ENCODE measurements at regions not wholly inside any gene's neighbourhood (a gene's known extent, or its start where the extent isn't known, plus 50 kb on each side); places are given as distances from the start of the nearest gene placed in this dataset.

DNA sequence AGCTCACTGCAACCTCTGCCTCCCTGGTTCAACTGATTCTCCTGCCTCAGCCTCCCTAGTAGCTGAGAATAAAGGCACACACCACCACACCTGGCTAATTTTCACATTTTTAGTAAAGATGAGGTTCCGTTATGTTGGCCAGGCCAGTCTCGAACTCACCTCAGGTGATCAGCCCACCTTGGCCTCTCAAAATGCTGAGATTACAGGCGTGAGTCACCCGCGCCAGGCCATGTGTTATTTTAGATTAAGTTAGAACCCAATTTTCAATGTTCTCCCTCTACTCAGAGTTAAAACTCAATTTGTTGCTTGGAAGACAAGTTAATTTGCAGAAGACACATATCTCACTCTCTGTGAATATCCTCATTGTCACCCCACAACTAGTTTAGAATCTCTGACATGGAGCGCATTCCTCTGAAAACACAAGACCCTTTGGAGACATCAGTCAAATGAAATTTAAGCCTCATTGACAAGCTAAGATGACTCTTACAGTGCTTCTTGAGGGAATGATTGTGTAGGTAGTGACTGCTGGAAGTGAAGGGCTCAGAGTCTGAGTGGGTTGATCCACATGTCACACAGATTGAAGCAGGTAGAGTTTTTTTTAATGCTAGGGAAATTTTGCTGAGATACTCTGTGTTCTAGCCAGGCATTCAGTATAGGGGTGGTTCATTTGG, 60.6 kb upstream of the FRMD4B start:
- Mint-ChIP-seq H3K4me1 (no peaks in the 10 kb centered on the region), H3K9me3 (no peaks in the 10 kb centered on the region), H3K4me3 (no peak overlapping the region), H3K27ac (no peak overlapping the region), H3K27me3 (peaks cover 0 to 6% (median 3%) of the 10 kb centered on the region in 5 donors), H3K36me3 (no peaks in the 10 kb centered on the region)
- DNase-seq (no peak), ATAC-seq (no peak)
- POLR2A ChIA-PET: no interaction called here

DNA sequence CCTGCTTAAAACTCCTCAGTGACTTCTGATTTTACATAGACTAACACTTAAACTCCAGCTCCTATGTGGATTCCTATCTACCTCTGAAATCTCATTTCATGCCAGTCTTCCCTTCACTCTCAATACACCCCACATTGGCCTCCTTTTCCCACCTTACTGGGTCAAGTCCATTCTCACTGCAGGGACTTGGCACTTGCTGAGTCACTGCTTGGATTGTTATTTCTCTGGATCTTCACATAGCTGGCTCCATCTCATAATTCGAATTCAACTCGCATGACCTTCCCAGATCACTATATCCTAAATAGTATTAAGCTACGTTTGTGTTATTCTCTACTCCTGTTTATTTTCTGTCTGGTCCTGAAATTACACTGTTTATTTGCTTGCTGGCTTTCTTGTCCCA, 59.6 kb upstream of the FRMD4B start:
- Mint-ChIP-seq H3K4me1 (no peaks in the 10 kb centered on the region), H3K9me3 (no peaks in the 10 kb centered on the region), H3K27ac (no peak overlapping the region), H3K27me3 (peaks cover 0 to 8% (median 3%) of the 10 kb centered on the region in 5 donors), H3K4me3 (no peak overlapping the region), H3K36me3 (no peaks in the 10 kb centered on the region)
- DNase-seq (no peak), ATAC-seq (no peak)
- POLR2A ChIA-PET: no interaction called here

DNA sequence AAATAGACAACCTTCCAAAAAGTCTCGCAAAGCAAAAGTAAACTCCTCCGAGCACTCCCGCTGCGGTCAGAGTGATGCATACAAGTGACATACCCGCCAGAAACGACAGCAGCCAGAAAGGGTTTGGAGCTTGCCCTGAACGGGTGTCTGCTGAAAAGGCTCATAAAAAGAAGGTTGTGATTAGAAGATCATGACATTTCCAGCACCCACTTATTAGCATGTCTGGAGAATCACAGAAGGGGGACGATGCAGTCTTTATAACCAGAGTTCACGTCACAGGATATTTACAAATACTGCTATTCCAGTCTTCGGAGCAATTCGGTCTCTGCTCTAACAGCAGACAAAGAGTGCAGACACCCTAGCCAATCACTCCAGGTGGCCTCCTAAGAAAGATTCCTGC, 59.1 kb upstream of the FRMD4B start:
- no peak overlapping the region for H3K27ac Mint-ChIP-seq
- no peaks in the 10 kb centered on the region for H3K36me3 Mint-ChIP-seq
- POLR2A ChIA-PET: no interaction called here
- H3K27me3 Mint-ChIP-seq: peaks cover 0 to 8% (median 3%) of the 10 kb centered on the region in 5 donors
- DNase-seq (no peak), ATAC-seq (no peak)
- no peaks in the 10 kb centered on the region for H3K4me1 Mint-ChIP-seq
- H3K4me3 Mint-ChIP-seq: no peak overlapping the region
- H3K9me3 Mint-ChIP-seq: no peaks in the 10 kb centered on the region

DNA sequence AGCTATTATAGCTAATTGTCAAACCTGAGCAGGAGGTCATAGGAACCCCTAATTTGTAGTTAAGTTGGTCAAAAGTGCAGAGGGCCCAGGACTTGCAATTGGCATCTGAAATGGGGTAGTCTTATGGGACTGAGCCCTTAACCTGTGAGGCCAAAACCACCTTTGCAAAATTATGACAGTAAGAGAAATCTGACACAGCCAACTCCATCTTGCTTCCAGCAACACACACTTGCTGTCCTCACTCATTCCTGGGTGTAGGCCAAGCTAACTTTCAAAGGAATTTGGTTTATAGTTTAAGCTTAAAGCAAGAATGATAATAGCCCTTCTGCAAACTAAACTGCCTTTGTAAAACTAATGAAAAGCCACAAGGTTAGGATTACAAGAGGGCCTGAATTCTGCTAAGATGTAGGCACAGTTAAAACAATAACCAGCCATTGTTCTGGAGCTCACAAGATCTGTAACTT, 57.6 kb upstream of the FRMD4B start:
- ATAC-seq (no peak), DNase-seq (no peak)
- Mint-ChIP-seq H3K9me3 (no peaks in the 10 kb centered on the region), H3K27ac (no peak overlapping the region), H3K36me3 (no peaks in the 10 kb centered on the region), H3K4me3 (no peak overlapping the region), H3K27me3 (peaks cover 0 to 8% (median 1%) of the 10 kb centered on the region in 5 donors), H3K4me1 (peaks cover 0 to 2% (median 0%) of the 10 kb centered on the region in 4 donors)
- POLR2A ChIA-PET: no interaction called here

DNA sequence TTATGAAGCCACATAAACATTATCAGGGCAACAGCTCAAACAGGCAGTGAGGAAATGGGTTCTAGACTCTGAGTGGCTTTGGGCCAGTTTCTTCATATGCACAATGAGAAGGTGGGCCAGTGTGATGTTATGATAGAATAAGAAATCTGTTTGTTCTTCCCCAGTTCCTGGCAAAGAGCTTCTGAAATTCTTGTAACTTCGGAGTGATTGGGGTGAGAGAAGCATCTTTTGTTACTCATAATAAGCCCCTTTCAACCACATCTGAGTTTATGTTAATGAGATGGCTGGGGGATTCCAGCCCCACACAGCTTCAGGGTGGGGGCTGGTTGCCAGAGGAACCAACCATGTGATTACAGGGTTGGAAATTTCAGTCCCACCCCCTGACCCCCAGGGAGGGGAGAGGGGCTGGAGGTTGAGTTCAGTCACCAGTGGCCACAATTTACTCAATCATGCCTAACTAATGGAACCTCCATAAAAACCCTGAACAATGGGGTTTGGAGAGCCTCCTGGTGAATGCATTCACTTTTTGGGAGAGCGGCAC, 57.0 kb upstream of the FRMD4B start:
- no peak for ATAC-seq
- POLR2A ChIA-PET: no interaction called here
- H3K4me3 Mint-ChIP-seq: no peak overlapping the region

DNA sequence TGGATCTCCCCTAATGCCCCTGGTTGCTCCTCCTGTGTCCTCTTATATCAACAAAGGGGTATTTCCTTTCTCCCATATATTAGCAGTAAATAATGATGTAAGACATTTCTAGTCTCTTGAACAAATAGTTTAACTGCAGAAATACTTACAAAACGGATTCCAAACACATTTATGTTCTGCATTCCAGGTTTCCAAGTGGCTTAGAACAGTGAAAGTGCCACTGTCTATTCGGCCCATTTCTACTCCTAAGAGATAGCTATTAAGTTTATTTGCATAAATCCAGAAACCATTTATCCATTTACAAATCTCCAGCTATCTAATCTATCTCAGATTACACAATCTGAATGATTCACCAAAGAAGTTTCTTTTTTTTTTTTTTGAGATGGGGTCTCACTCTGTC, 55.8 kb upstream of the FRMD4B start:
- DNase-seq: no peak
- POLR2A ChIA-PET: no interaction called here
- Mint-ChIP-seq H3K9me3 (no peaks in the 10 kb centered on the region), H3K4me1 (peaks cover 0 to 2% (median 0%) of the 10 kb centered on the region in 4 donors), H3K27ac (no peak overlapping the region), H3K36me3 (no peaks in the 10 kb centered on the region), H3K4me3 (no peak overlapping the region), H3K27me3 (peaks cover 0 to 8% (median 0%) of the 10 kb centered on the region in 5 donors)
- ATAC-seq: no peak

More for the DNA sequence above, 57.0 kb upstream of the FRMD4B start:
- peaks cover 0 to 8% (median 1%) of the 10 kb centered on the region in 5 donors for H3K27me3 Mint-ChIP-seq
- no peak overlapping the region for H3K27ac Mint-ChIP-seq
- H3K9me3 Mint-ChIP-seq: no peaks in the 10 kb centered on the region
- DNase-seq: no peak
- peaks cover 0 to 2% (median 0%) of the 10 kb centered on the region in 4 donors for H3K4me1 Mint-ChIP-seq
- H3K36me3 Mint-ChIP-seq: no peaks in the 10 kb centered on the region

DNA sequence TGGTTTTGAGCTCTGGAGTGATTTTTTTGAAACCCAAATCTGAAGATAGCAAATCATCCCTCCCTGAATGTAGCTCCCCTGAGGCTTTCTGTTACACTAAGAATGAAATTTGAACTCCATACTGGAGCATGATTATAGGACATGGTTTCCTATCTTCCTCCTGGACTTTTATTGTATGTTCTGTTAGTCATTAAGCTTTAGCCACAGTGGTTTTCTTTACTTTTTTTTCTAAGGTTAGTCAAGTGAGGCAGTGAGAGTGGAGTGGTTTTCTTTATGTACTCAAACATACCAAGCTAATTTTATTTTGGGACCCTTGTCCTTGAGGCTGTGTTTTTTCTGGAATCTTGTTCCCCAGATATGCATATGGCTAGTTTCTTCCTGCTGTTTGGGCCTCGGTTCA, 55.2 kb upstream of the FRMD4B start:
- no peaks in the 10 kb centered on the region for H3K36me3 Mint-ChIP-seq
- H3K4me1 Mint-ChIP-seq: peaks cover 0 to 2% (median 0%) of the 10 kb centered on the region in 4 donors
- no peak for ATAC-seq
- no peaks in the 10 kb centered on the region for H3K9me3 Mint-ChIP-seq
- H3K27ac Mint-ChIP-seq: no peak overlapping the region
- peaks cover 0 to 8% (median 0%) of the 10 kb centered on the region in 5 donors for H3K27me3 Mint-ChIP-seq
- no peak for DNase-seq
- no peak overlapping the region for H3K4me3 Mint-ChIP-seq
- POLR2A ChIA-PET: no interaction called here

DNA sequence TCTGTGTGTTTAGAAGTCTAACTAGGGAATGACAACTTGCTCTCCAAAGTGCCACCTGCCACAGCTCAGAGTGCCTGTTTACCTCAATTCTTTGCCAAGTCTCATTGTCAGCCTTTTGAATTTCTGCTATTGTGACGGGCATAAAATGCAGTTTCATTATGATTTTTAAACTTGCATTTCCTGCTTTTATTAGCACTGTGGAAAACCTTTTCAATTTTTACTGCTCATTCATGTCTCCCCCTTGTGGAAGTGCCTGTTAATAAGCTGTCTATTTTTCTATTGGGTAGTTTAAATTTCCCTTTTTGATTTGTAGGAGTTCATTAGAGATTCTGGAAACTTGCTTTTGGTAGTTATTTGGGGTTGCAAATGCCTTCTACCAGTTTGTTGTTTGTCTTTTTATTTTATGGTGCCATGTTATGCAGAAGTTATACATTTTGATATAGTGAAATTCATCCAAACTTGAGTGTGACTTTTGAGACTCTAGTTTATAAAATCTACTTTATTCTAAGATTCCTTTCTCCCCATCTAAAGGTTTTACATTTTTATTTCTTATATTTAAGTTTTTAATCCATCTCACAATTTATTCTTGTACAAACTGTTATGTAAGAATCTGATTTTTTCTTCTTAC, 53.9 kb upstream of the FRMD4B start:
- H3K4me1 Mint-ChIP-seq: peaks cover 0 to 2% (median 0%) of the 10 kb centered on the region in 4 donors
- no peaks in the 10 kb centered on the region for H3K36me3 Mint-ChIP-seq
- ATAC-seq (no peak), DNase-seq (no peak)
- H3K27ac Mint-ChIP-seq: no peak overlapping the region
- no peak overlapping the region for H3K4me3 Mint-ChIP-seq
- POLR2A ChIA-PET: no interaction called here
- peaks cover 0 to 8% (median 0%) of the 10 kb centered on the region in 5 donors for H3K27me3 Mint-ChIP-seq
- H3K9me3 Mint-ChIP-seq: no peaks in the 10 kb centered on the region

DNA sequence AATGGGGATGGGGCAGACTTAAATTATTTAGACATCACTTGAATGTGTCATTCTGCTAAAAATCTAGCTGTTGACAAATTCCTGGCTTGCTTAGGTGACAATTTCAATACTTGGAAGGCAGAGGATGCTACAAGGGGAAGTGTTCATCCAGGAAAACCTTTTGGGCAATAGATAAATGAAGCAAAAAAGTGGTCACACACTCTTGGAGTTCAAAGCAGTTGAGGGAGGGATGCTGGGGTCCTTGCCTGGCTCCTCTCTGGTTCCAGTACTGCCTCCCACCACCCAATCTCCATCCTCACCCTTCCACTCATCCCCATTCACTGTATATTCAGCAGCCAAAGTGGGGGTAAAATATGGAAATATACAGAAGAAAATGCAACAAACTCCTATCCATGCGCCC, 52.6 kb upstream of the FRMD4B start:
- H3K27ac Mint-ChIP-seq: no peak overlapping the region
- peaks cover 0 to 8% (median 2%) of the 10 kb centered on the region in 5 donors for H3K27me3 Mint-ChIP-seq
- H3K4me3 Mint-ChIP-seq: no peak overlapping the region
- no peaks in the 10 kb centered on the region for H3K9me3 Mint-ChIP-seq
- no peak for ATAC-seq
- peaks cover 0 to 2% (median 0%) of the 10 kb centered on the region in 4 donors for H3K4me1 Mint-ChIP-seq
- H3K36me3 Mint-ChIP-seq: no peaks in the 10 kb centered on the region
- POLR2A ChIA-PET: no interaction called here
- DNase-seq: no peak

DNA sequence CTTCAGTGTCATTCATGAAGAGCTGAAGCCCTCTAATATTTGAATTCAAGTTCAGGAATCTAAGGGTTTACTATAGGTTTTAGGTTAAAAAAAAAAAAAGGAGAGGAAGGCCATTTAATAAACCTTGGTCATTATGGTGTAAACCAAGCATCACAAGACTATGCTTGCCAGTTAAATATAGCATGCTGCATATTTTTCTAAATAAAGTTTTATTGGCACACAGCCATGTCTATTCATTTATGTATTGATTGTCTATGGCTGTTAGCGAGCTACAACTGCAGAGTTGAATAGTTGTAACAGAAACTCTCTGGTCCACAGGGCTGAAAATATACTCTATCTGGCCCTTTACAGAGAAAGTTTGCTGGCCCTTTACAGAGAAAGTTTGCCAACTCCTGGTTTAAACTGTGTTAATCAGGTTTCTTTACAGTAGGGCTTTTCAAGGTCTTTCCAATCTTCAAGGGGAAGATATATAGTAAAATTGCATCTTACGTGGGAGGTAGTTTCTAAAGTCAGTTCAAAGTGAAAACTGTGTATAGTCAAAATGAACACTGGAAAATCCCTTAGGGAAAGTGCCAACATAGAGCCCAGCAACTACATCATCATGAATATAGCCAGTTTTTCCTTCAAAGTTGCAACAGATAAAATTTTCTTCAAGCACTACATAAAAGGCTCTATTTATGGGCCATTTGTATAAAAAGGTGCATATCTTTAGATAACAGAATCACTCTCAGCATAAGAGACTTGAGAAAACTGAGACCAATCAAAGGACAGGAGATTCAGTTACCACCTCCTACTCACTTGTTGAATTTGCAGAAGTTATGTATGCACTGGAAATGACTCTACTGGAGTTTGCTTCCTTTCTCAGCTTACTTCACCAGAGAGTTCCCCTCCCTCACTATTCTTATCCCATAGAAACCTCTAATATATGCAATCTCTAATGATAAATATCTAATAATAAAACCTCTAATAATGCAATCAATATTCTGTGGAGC, 49.7 kb upstream of the FRMD4B start:
- DNase-seq (no peak), ATAC-seq (no peak)
- no peak overlapping the region for H3K27ac Mint-ChIP-seq
- H3K36me3 Mint-ChIP-seq: no peaks in the 10 kb centered on the region
- H3K9me3 Mint-ChIP-seq: no peaks in the 10 kb centered on the region
- H3K27me3 Mint-ChIP-seq: peaks cover 3 to 10% (median 6%) of the 10 kb centered on the region in 5 donors
- peaks cover 0 to 2% (median 0%) of the 10 kb centered on the region in 4 donors for H3K4me1 Mint-ChIP-seq
- no peak overlapping the region for H3K4me3 Mint-ChIP-seq
- POLR2A ChIA-PET: no interaction called here
